ENCODE measurements at regions not wholly inside any gene's neighbourhood (a gene's known extent, or its start where the extent isn't known, plus 50 kb on each side); places are given as distances from the start of the nearest gene placed in this dataset.
A peak's percentile ranks its signal among the peaks of the same experiment; 100 is the strongest.

- Histone ChIP-seq H3K4me2 (ENCODE audit: unreplicated experiment) (no peak overlapping the region), H3K79me2 (ENCODE audit: insufficient read depth) (no peaks in the 10 kb centered on the region), H3K9ac (no peak overlapping the region), H3K27ac (no peak overlapping the region), H3K36me3 (ENCODE audit: low read depth) (no peaks in the 10 kb centered on the region), H3K4me1 (ENCODE audit: insufficient read depth) (no peaks in the 10 kb centered on the region), H4K20me1 (ENCODE audit: insufficient read depth) (no peaks in the 10 kb centered on the region), H3F3A (ENCODE audit: insufficient read depth) (no peaks in the 10 kb centered on the region), H3K27me3 (replicated peaks; ENCODE audit: insufficient read depth) (peaks cover 20% of the 10 kb centered on the region; the same call in 1 of the 2 replicates), H2AFZ (no peak overlapping the region), H3K4me3 (no peak overlapping the region), H3K9me3 (ENCODE audit: low read depth) (no peaks in the 10 kb centered on the region), H3K9me2 (ENCODE audit: insufficient read depth) (no peaks in the 10 kb centered on the region)
- TF ChIP-seq EZH2phosphoT487 (IDR thresholded peaks at IDR 0.05; ENCODE audit: insufficient read depth, low read depth) (no peak), EZH2 (IDR thresholded peaks at IDR 0.05; ENCODE audit: insufficient read depth, poor library complexity, severe bottlenecking) (no peak)
- in situ Hi-C loops (cut with MboI): no loop called here
- WGBS, 2 experiments (ENCODE audit: low coverage in 1 of 2, low lambda C conversion rate in 2 of 2, missing lambda C conversion rate in 2 of 2): 25 to 29% methylated on average over 4 of the region's 4 CpGs
- no peak for DNase-seq
Measured at GRCh38 chr4:185956544-185956940, 112.4 kb upstream of the TLR3 start.

DNA sequence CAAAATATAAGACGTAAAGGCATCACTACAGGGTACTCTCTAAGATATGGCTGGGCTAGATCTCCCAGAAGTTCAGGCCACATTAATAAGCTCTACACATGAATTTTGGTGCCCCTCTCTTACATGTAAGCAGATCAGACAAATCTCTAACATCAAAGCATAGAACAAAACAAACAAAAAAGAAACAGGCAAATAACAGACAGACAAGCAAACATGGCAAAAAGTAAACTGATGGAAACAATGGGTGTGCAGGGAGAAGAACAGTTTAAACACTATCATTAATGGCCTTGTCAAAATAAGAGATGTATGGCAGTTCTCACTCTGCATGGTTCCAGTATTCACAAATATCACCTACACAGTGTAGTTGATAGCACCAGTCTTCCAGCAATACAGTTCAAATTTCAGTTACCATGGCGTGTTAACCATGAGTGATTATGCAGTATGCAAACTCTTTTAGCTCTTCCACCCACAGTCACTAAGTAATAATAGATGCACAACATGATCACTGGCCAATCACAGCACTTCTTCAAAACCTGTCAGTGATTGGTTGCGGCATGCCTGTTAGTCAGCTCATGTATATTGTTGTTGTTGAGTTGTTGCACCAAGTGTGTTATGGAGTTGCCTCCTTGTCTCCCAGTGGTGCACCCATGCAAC lies 110.7 kb upstream of the TLR3 start:
- TF ChIP-seq EZH2phosphoT487 (IDR thresholded peaks at IDR 0.05; ENCODE audit: insufficient read depth, low read depth) (no peak), EZH2 (IDR thresholded peaks at IDR 0.05; ENCODE audit: insufficient read depth, poor library complexity, severe bottlenecking) (no peak)
- in situ Hi-C loops (cut with MboI): no loop called here
- Histone ChIP-seq H3K9me2 (ENCODE audit: insufficient read depth) (no peaks in the 10 kb centered on the region), H3K9ac (no peak overlapping the region), H3K36me3 (ENCODE audit: low read depth) (no peaks in the 10 kb centered on the region), H3K9me3 (ENCODE audit: low read depth) (no peaks in the 10 kb centered on the region), H4K20me1 (ENCODE audit: insufficient read depth) (no peaks in the 10 kb centered on the region), H3F3A (ENCODE audit: insufficient read depth) (no peaks in the 10 kb centered on the region), H2AFZ (no peak overlapping the region), H3K27ac (no peak overlapping the region), H3K4me1 (ENCODE audit: insufficient read depth) (no peaks in the 10 kb centered on the region), H3K4me2 (ENCODE audit: unreplicated experiment) (no peak overlapping the region), H3K79me2 (ENCODE audit: insufficient read depth) (no peaks in the 10 kb centered on the region), H3K4me3 (no peak overlapping the region), H3K27me3 (replicated peaks; ENCODE audit: insufficient read depth) (peaks cover 24% of the 10 kb centered on the region; the same call in 1 of the 2 replicates)
- no peak for DNase-seq
- WGBS, 2 experiments (ENCODE audit: low coverage in 1 of 2, low lambda C conversion rate in 2 of 2, missing lambda C conversion rate in 2 of 2): 50 to 52% methylated on average over 3 of the region's 3 CpGs

DNA sequence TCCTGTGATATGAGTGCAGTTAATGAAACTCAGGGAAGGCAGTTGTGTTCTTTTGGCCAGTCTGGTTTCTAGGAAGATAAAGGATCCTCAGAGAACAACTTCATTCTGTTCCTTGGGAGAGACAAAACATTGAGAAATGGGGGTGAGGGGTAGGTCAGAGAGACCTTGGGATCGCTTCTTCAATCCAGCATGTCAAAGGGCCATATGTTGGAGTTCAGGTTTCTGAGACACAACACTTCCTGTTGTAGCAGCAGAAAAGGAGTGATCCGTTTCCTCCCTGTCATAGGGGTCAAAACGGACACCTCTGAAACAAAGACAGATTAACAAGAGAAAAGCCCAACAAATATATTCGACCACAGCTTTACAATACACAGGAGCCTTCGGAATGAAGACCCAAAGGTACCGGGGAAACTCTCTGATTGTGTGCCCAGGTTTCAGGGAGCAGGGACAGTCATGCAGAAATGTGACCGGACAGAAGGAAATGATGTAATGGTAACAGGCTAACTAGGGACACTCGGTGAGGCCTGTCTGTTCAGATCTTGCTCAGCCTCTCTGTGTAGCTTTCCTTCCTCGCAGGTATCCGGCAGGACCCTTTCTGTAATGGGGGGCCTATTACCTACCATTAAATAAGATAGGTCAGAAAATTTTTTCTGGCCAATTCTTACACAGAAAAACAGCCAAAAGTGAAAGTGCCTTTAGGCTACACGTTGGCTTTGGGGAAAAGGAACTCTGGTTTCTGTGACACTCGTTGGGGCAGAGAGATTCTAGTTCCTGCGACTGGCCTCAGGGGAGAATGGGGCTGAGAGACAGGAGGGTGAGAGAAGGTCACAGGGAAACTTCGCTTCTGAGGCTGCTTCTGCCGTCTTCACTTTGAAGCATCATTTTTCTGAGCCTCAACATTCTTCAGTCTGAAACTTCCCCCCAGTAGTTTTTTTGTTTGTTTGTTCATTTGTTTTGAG lies 103.3 kb upstream of the TLR3 start:
- Histone ChIP-seq H3K4me1 (ENCODE audit: insufficient read depth) (no peaks in the 10 kb centered on the region), H3K27ac (no peak overlapping the region), H4K20me1 (ENCODE audit: insufficient read depth) (no peaks in the 10 kb centered on the region), H3F3A (ENCODE audit: insufficient read depth) (no peaks in the 10 kb centered on the region), H3K9ac (no peak overlapping the region), H3K4me2 (ENCODE audit: unreplicated experiment) (no peak overlapping the region), H3K4me3 (no peak overlapping the region), H3K36me3 (ENCODE audit: low read depth) (no peaks in the 10 kb centered on the region), H2AFZ (no peak overlapping the region), H3K9me3 (ENCODE audit: low read depth) (no peaks in the 10 kb centered on the region), H3K9me2 (ENCODE audit: insufficient read depth) (no peaks in the 10 kb centered on the region), H3K79me2 (ENCODE audit: insufficient read depth) (no peaks in the 10 kb centered on the region), H3K27me3 (replicated peaks; ENCODE audit: insufficient read depth) (0 out of 2 replicates have a peak, but pooled peaks cover 3% of the 10 kb centered on the region)
- TF ChIP-seq EZH2phosphoT487 (IDR thresholded peaks at IDR 0.05; ENCODE audit: insufficient read depth, low read depth) (no peak), EZH2 (IDR thresholded peaks at IDR 0.05; ENCODE audit: insufficient read depth, poor library complexity, severe bottlenecking) (no peak)
- DNase-seq: no peak
- in situ Hi-C loops (cut with MboI): no loop called here
- WGBS, 2 experiments (ENCODE audit: low coverage in 1 of 2, low lambda C conversion rate in 2 of 2, missing lambda C conversion rate in 2 of 2): 61 to 64% methylated on average over 15 of the region's 15 CpGs

DNA sequence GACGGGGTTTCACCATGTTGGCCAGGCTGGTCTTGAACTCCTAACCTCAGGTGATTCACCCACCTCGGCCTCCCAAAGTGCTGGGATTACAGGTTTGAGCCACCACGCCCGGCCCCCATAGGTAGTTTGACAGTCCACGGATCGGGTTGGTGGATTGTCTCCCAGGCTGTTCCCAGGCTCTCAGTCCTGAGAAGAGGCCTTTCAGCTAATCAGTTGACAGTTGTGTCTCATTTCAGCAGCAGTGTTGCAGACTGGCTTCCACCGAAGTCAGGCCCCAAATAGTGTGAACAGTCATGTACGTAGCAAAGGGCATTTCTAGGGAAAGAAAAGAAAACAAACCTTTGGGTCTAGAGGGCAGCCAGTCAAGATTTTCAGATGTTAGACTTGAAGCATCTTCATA lies 102.4 kb upstream of the TLR3 start:
- Histone ChIP-seq H3K9me2 (ENCODE audit: insufficient read depth) (no peaks in the 10 kb centered on the region), H3K4me2 (ENCODE audit: unreplicated experiment) (peak overlapping the region; percentile 25)
- TF ChIP-seq EZH2 (IDR thresholded peaks at IDR 0.05; ENCODE audit: insufficient read depth, poor library complexity, severe bottlenecking) (no peak), EZH2phosphoT487 (IDR thresholded peaks at IDR 0.05; ENCODE audit: insufficient read depth, low read depth) (no peak)

More for the DNA sequence above, 102.4 kb upstream of the TLR3 start:
- 0 out of 2 replicates have a peak, but pooled peaks cover 3% of the 10 kb centered on the region for H3K27me3 ChIP-seq (replicated peaks; ENCODE audit: insufficient read depth)
- no peak for DNase-seq
- H3F3A ChIP-seq (ENCODE audit: insufficient read depth): no peaks in the 10 kb centered on the region
- no peaks in the 10 kb centered on the region for H3K4me1 ChIP-seq (ENCODE audit: insufficient read depth)
- no peak overlapping the region for H3K9ac ChIP-seq
- H3K4me3 ChIP-seq: no peak overlapping the region
- H4K20me1 ChIP-seq (ENCODE audit: insufficient read depth): no peaks in the 10 kb centered on the region
- H3K9me3 ChIP-seq (ENCODE audit: low read depth): no peaks in the 10 kb centered on the region
- H2AFZ ChIP-seq: no peak overlapping the region
- H3K79me2 ChIP-seq (ENCODE audit: insufficient read depth): no peaks in the 10 kb centered on the region
- H3K36me3 ChIP-seq (ENCODE audit: low read depth): no peaks in the 10 kb centered on the region
- in situ Hi-C loops (cut with MboI): no loop called here
- no peak overlapping the region for H3K27ac ChIP-seq
- 53 to 54% methylated on average over 8 of the region's 8 CpGs for WGBS, 2 experiments (ENCODE audit: low coverage in 1 of 2, low lambda C conversion rate in 2 of 2, missing lambda C conversion rate in 2 of 2)

Data from GM23248 (cell line).